Activated CD4-positive, alpha-beta T cell treated with anti-CD3 and anti-CD28 coated beads for 24 hours (primary cell): ENCODE measurements at regions not wholly inside any gene's neighbourhood (a gene's known extent, or its start where the extent isn't known, plus 50 kb on each side); places are given as distances from the start of the nearest gene placed in this dataset.

ENCODE experiments used
- DNase-seq, 2 donors: peaks; one replicate each; pipeline ENCODE4 v3.0.0-alpha.2; 2020; ENCODE audit warnings: low read depth in 2 of 2

DNA sequence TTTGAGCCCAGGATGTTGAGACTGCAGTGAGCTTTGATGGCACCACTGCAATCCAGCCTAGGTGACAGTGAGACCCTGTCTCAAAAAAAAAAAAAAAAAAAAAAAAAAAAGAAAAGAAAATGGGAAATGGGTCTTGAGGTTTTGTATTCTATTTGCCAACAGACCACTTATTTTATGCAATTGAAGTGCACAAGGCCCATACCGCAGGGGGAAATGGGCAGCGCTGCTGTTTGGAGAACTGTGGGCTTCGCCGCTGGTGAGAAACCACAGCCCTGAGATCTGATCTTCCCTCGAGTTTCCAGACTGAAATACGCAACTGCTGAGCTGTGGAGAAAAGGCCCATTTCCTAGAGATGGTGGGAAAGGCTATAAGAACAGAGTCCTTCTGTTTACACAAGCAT lies 512.0 kb downstream of the TCERG1L start:
- no peak for DNase-seq

DNA sequence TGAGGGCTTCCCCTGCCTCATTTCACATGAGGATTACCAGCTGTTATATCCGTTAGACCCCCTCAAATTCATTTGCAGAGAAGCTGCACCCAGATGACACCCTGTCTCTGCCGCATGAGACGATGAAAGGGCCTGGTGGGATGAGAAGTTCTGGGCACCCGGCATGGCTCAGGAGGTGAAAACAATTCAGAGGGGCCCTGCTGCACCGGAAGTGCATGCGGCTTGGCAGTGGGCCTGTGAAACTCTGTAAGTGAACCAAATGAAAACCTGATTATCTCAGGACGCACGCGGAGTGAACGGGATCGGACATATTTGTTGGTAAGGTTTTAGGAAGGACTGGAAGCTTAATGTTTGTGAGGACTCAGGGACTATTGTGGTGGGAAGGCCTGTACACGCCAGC lies 511.2 kb downstream of the TCERG1L start:
- no peak for DNase-seq

DNA sequence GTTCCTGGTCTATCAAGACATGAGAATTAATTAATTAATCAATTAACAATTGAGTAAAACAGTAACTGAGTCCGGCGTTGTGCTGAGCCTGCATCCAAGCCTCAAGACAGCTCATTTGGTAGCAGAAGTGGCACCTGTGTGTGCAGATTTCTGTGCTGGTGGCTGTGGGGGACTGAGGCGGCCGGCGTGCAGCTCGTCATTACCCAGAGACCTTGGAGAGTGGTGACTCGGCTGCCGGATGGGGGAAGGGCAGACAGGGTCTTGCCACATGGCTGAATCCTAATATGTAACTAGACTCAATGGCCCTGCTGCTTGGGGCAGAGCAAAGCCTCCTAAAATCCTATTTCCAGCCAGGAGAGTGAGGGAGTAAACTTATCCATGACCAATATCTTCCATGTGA lies 510.2 kb downstream of the TCERG1L start:
- no peak for DNase-seq

DNA sequence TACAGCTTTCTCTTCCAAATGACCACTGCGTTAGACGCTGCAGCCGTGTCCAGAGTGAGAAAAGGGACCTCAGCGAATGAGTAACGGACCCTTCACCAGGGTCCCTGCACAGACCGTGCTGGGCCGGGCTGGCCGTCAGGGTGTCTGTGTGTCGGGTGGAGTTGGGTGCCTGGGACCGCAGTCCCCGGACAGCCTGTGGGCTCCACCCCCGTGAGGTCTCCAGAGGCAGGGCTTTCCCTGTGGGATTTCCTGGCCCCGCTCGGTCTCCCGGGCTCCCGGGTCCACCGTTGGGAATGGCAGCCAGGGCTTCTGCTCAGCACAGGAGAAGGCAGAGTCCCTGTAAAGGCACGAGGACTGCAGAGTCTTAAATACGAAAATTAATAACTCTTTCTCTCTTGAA lies 509.7 kb downstream of the TCERG1L start:
- no peak for DNase-seq

DNA sequence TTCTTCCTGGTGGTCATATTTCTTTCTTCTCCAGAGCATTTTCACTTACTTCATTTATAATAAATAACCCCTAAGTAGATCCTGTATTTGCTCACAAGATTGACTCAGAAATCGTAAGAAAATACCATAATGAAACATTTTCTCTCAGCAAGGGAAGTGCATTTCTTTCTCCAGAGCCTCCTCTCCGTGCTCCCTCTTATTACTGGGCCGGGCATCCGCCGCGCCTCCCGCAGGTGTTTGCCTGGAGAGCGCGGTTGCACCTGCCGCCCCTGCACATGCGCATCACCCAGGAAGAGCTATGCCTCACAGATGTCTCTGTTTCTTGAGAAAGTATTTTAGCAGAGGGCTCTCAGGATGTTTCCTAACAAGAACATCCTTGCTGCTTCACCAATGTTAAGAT lies 509.2 kb downstream of the TCERG1L start:
- DNase-seq = no peak

DNA sequence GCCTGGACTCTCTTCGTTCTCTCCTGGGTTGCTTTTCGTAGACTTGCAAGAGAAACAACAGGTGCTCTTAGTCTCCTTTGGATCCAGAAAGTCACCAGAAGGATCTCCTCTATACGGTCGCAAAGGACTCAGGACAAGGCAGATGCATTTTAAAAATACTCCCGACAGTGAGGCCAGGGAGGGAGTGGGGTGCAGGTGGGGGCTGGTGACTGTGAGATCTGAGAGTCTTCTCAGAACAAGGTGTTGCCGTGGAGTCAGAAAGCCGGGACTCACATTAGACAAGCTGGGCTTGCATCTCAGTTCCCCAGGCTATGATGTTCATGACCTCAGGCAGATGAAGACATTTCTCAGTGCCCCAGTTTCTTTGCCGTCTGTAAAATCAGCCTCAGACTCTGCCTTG lies 507.2 kb downstream of the TCERG1L start:
- no peak for DNase-seq

DNA sequence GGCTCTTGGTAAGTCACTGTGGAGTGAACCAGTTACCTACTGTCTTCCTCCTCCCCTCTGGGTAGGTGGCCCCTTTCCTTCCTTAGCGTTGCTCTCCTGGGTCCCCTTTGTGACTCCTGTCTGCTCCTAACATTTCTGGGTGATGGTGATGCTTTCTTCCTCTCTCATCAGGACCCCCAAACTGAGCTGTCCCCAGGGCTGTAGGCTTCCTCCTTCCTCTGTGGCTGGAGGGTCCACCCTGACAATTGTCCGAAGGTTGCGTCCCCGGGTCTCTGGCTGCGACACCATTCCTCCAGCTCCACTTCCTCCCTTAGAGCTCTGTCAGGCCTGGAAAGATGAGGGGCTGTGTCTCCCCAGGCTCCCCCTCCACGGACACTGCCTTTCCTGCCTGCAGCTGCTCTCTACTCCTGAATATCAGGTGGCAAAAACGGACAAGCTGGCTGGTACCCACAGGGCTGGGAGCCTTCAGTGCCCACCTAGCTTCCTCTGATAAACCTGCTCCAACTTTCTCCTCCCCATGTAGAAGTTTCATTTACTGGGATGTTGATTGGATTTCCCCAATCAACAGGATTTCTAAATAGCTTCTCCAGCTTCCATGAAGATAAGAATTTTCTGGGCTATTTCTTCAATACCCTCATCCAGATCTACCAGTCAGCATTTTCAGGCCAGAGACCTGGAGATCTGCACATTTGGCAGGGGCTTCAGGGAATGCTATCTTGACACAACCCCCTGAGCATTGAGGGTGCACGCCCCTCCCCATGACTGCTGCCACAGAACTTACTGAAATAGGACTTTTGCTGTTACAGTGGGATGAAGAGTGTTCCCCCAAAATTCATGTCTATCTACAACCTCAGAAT lies 506.5 kb downstream of the TCERG1L start:
- no peak for DNase-seq

DNA sequence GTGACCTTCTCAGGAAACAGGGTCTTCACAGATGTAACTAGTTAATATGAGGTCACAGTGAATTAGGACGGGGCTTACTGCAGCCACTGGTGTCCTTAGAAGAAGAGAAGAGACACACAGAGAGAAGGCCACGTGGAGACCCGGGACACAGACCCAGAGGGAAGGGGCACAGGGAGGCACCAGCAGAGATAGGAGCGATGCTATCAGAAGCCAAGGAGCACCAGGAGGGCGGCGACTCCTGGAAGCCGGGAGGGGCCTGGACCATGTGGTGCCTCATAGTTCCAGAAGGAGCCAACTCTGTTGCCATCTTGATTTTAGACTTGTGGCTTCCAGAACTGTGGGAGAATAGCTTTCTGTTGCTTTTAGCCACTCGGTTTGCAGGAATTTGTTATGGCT lies 505.9 kb downstream of the TCERG1L start:
- no peak for DNase-seq

DNA sequence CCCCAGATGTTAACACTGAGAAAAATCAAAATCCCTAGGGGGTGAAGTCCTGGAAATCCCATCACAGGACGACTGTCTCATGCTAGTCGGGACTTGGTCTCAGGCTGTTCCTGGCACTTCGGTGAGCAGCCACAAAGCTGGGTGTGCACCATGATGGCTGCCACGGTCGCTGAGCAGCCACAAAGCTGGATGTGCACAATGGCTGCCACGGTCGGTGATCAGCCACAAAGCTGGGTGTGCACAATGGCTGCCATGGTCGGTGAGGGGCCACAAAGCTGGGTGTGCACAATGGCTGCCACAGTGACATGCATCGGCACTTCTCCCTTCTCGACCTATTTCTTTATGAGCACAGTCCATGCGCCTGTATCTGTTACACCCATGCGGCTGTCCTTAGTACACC lies 505.1 kb downstream of the TCERG1L start:
- no peak for DNase-seq

DNA sequence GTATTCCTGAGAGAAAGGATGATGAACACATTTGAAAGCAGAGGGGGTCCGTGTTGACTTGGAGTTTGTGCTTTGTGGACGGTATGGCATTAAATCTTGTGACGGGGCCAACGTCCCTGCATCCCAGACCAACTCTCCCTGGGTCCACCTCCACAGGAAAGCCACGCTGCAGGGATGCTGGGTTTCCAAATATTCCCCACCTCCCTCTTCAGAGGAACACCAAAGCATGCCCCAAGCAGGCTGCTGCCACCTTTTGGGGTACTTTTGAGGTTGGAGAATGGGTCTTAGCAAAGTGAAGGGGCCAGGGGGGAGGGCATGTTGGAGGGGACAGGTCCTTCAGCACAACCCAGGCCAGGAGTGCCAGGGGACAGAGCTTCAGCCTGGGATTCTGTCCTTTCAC lies 504.4 kb downstream of the TCERG1L start:
- DNase-seq = no peak

DNA sequence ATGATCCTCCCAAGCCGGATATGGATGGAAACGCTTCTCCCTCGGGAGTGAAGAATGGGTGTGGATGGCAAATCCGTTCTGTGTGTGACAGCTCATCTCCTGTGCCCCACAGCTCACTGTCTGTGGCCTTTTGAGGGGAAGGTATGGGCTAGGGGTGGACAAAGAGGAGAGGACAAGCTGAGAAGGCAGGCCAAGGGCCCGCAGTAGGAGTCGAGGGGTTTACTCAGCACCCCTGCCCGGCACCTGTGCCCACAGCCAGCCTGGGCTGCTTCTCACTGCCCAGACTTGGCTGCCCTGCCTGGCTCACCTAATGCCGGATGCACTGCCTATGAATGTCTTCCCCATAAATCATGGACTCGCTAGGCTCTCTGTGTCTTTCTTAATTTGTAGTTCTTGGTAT lies 503.8 kb downstream of the TCERG1L start:
- DNase-seq = no peak

DNA sequence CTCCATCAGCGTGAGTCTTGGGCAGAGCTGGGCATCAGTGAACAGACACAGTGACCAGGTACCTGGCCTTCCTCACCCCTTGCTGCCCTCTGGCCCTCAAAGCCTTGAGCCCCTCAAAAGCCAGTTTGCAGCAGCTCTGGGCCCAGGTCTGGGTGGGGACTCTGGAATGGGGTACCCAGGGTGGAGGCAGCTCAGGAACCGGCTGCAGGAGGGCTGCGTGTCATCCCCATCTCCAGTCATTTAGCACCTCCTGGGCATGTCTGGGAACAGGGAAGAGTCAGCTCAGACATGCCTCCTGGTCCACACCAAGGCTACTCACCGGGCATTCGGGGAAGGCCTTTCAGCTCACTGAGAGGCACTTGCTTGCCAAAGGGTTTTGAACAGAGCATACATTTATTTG lies 503.3 kb downstream of the TCERG1L start:
- DNase-seq = no peak

DNA sequence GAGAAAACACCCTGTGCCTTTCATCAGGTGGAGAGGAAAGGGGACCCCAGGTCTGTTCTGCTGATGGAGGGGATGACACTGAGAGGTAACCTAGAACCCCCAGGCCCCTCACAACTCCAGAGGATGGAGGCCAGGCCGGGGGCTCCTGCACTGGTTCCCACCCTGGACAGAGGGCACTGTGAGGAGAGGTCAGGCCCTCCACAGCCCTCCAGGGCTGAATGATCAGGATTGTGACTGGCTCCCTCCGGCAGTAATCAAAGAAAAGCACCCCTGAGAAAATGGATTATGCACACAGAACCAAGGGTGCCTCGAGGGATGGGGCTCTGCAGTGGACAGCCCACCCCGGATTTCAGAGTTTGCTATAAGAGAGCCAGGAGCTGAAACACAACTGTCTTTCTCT lies 502.8 kb downstream of the TCERG1L start:
- DNase-seq = no peak

DNA sequence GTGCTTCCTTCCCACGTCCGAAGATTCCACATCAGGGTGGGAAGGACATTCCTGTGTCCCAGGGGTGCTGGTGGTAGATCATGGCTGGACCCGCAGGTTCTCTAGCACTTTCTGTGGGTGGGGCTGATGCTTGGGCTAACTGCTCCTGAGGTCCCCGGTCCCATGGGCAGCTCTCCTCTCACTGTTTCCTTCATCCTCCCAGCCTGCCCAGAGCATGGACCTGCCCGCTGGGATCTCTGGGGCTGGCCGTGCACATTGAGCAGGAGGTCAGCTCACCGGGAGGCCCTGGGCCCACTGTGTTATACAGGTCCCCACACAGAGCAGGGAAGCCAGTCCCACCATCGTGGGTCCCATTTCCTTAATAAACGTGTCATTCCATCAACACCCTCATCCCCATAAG lies 502.3 kb downstream of the TCERG1L start:
- no peak for DNase-seq

DNA sequence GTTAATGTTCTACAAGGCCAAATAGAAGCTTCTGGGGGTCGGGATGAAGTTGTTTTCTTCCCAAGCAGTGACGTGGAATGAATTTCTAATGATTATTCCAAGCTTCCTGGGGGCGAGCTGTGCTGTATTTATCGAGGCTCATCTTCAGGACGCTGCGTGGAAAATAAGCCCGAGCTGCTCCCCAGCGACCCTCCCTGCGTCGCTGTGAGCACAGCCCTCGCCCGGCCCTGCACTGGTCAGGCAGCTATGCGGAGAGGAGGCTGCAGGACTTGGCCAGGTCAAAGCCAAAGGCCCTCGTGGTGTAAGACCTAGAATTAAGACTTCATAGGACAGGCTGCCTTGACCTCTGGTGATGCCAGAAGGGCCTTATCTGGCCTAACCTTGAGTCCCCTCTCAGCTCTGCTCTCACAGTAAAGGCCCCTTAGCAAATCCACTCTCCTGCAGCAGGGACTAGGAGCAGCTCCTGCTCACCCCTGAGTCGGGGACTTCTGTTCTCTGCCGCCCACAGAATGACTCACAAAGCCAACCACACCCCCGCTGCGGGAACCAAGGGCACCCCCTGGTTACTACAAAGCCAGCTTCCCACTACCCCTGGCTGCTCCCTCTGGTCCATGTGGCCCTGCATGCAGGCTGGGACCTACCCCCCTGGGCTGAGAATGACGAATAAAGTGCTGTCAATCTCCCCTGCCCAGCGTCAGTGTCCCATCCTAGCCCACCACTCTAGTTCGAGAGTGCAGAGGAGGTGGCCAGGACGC lies 501.6 kb downstream of the TCERG1L start:
- no peak for DNase-seq

DNA sequence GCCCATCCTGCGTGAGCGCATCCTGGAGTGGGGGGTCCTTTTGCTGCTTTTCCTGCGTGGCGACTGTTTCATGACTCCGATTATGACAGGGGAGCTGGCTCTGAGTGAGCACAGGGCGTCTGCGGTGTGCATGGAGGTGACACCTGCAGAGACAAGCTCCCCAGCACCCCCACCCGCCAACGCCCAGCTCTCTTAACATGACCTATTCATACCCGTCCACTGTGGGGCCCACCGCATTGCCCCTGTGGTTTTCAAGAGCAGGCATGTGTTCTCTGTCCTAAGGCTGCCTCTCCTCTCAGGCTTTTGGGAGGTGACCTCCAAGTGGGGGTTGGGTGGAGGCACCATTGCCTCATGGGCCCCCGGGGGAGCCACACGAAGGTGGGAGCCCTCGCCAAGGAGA lies 500.7 kb downstream of the TCERG1L start:
- DNase-seq = no peak

DNA sequence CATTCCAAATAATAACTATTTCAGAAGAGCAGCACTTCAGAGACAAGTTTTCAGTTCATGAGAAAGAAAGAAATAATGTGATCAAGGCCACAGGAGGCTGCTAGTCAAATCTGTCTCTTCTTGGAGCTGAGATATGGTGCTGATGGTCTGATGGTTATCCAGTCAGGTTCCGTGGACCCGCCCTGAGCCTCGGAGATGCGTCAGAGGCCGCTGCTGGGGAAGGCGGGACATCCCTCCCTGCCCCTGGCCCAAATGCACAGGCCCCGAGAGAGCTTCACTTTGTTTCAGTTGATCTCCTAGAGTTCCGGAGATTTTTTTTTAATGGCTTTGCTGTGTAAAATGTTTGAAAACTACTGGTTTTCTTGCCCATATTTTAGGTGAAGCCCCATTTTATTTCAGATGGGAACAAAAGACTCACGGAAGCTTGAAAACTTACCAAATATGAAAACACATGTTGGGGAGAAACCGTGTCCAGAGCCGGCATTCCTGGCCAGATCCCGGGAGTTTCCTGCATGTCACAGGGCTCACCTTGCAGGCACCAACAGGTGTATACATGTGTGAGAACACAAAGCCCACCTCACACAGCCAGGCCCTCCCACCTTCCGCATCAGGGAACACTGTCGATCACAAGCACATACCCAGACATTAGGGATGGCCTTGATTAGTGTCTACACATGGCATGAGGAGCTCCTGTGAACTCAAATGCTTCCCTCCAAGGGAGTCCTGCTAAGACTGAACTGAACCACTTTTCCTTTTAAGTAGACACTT lies 499.0 kb downstream of the TCERG1L start:
- DNase-seq = no peak

DNA sequence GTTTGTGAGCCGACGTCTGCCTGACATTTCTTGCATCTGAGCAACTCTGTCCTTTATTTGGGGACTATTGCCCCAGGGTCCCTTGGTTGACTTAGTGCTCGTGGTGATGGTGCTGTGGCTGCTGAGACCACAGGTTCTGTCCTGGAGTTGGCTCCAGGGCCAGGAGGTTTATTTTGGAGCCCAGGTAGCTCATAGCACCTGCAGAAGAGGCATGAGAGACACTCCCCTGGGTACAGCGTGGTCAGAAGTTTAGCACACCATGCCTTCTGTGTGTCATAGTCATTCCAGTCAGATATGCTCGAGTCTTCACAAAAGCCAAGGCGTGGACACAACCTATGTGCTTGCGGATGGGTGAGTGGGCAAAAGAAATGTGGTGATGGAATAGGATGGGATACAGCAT lies 496.9 kb downstream of the TCERG1L start:
- no peak for DNase-seq

DNA sequence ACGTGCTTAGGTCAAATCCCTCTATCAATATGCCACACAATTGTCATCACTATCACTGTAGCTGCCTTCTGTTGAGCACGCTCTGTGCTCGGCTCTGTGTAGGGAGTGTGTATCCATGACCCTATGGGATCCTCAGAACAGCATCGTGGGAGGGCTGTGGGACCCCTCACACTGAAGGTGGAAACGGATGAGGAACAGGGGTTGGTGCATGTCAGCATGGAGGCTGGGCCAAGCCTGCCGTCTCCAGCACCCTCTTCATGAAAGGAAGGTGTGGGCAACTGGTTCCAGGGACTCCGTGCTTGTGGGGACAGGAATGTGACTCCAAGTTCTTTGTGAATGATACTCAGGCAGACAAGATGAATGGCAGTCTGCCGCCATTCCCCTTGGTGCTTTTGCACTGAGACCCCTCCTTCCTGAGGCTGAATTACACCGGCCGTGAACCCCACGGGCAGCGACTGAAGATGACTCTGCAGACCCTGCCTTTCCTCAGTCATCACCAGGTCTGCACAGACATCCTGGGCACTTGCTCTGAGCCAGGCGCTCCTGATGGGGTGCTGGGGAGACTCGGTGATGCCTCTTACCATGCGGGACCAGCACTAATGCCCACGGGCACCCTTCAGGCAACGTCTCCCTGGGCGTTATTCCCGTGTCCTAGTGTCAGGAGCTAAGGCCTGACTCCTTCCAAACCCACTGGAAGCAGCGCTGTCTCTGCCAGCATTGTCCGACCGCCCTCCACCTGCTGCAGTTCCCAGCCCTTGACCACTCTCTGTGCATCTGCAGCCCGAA lies 495.2 kb downstream of the TCERG1L start:
- DNase-seq = no peak

DNA sequence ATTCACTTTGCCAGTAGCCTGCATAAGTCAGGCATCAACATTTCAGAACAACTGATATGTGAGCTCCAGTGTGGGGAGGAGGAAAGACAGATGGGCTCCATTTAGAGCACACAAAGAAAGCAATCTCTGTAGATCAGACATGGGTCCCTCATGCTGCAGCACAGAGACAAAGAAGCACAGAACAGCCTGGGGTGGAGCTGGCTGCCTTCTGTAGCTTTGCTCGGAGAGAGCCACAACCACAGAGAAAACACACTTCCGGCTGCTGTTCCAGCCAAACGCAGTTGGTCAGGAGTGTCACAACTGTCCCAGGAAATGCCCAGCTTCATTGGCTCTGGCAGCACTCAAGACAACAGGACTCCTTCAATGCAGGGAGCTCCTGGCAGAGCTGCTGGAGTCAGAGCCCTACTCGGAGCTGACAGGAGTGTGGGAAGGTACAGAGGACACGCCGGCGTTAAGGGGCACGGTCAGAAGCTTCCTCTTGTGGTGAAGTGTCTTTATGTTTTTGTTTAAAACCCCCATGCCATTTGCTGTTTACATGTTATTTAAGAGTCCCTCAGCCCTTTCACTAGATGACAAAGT lies 494.4 kb downstream of the TCERG1L start:
- DNase-seq = no peak

DNA sequence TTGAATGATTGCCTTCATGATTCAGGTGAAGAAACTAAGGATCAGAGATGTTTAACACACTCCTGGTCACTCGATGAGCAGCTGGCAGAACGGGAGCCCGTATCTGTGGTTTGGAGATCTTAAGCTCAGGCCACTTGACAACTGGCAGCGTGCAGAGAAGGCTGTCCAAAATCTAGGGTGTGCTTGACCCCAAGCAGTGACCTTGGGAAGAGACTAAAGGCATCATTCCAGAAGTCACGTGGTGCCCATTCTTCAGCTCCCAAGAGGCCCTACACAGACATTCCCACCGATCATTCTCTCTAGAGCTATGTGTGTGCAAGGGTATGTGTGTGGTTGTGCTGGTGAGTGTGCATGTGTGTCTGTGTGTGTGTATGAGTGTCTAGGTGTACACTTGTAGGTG lies 493.8 kb downstream of the TCERG1L start:
- no peak for DNase-seq
